Smooth muscle cell (in vitro differentiated cells): ENCODE measurements at regions not wholly inside any gene's neighbourhood (a gene's known extent, or its start where the extent isn't known, plus 50 kb on each side); places are given as distances from the start of the nearest gene placed in this dataset.

Experiments used
- DNase-seq: peaks from one replicate; lab custom pipeline; 2025; ENCODE audit not compliant: unreplicated experiment; lab: John Stamatoyannopoulos, UW
- H2AFZ ChIP-seq: fragments of 200-600 bp; sonication (generic); 2 replicates; pipeline ENCODE4 v1.6.0; 2016; ENCODE audit warnings: antibody characterized with exemption, low read depth, mild to moderate bottlenecking
- H3F3A ChIP-seq: fragments of 200-600 bp; sonication (generic); 2 replicates; pipeline ENCODE4 v1.6.0; 2017; ENCODE audit warnings: antibody characterized with exemption, low read depth
- H3K27ac ChIP-seq: fragments of 200-600 bp; sonication (generic); 2 replicates; pipeline ENCODE4 v1.5.1; 2016; ENCODE audit warnings: low read depth, mild to moderate bottlenecking
- H3K27me3 ChIP-seq: fragments of 200-600 bp; sonication (generic); 2 replicates; pipeline ENCODE4 v1.6.1; 2016; ENCODE audit warnings: low read depth, mild to moderate bottlenecking
- H3K36me3 ChIP-seq: fragments of 200-600 bp; sonication (generic); 2 replicates; pipeline ENCODE4 v1.5.1; 2016; ENCODE audit warnings: low read depth
- H3K4me1 ChIP-seq: fragments of 200-600 bp; sonication (generic); 2 replicates; pipeline ENCODE4 v1.5.1; 2016; ENCODE audit warnings: low read depth
- H3K4me2 ChIP-seq: fragments of 200-600 bp; sonication (generic); 2 replicates; pipeline ENCODE4 v1.6.0; 2016; ENCODE audit warnings: mild to moderate bottlenecking
- H3K4me3 ChIP-seq: fragments of 200-600 bp; sonication (generic); 2 replicates; pipeline ENCODE4 v1.5.1; 2016; ENCODE audit warnings: mild to moderate bottlenecking
- H3K79me2 ChIP-seq: fragments of 200-600 bp; sonication (generic); 2 replicates; pipeline ENCODE4 v1.6.0; 2016; ENCODE audit warnings: low read depth, mild to moderate bottlenecking
- H3K9ac ChIP-seq: fragments of 200-600 bp; sonication (generic); 2 replicates; pipeline ENCODE4 v1.6.0; 2016; ENCODE audit warnings: low read depth
- H3K9me3 ChIP-seq: fragments of 200-600 bp; sonication (generic); replicated peaks from 2 replicates; pipeline ENCODE4 v1.5.1; 2016; ENCODE audit warnings: low read depth
- H4K20me1 ChIP-seq: fragments of 200-600 bp; sonication (generic); 2 replicates; pipeline ENCODE4 v1.6.0; 2016; ENCODE audit warnings: low read depth
- WGBS: methylation state at CpG from one replicate; pipeline ENCODE4 v1.1.7; 2016; ENCODE audit warnings: low lambda C conversion rate; 5-methylcytosine and 5-hydroxymethylcytosine counted together
- TF ChIP-seq, protein P1 (sequence below): fragments of 200-600 bp; sonication (generic); IDR thresholded peaks from 2 replicates; pipeline ENCODE4 v1.5.1; 2017; ENCODE audit warnings: borderline replicate concordance, mild to moderate bottlenecking, antibody characterized with exemption; ENCODE audit not compliant: insufficient read depth, poor library complexity, severe bottlenecking

- no peak overlapping the region for H3K4me2 ChIP-seq
- H3K79me2 ChIP-seq = no peaks in the 10 kb centered on the region
- no peak for DNase-seq
- no peaks in the 10 kb centered on the region for H3K9me3 ChIP-seq
- no peaks in the 10 kb centered on the region for H4K20me1 ChIP-seq
- no peak overlapping the region for H3K4me3 ChIP-seq
- no peaks in the 10 kb centered on the region for H3K36me3 ChIP-seq
- TF ChIP-seq, protein P1, sequence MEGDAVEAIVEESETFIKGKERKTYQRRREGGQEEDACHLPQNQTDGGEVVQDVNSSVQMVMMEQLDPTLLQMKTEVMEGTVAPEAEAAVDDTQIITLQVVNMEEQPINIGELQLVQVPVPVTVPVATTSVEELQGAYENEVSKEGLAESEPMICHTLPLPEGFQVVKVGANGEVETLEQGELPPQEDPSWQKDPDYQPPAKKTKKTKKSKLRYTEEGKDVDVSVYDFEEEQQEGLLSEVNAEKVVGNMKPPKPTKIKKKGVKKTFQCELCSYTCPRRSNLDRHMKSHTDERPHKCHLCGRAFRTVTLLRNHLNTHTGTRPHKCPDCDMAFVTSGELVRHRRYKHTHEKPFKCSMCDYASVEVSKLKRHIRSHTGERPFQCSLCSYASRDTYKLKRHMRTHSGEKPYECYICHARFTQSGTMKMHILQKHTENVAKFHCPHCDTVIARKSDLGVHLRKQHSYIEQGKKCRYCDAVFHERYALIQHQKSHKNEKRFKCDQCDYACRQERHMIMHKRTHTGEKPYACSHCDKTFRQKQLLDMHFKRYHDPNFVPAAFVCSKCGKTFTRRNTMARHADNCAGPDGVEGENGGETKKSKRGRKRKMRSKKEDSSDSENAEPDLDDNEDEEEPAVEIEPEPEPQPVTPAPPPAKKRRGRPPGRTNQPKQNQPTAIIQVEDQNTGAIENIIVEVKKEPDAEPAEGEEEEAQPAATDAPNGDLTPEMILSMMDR = no peak
- H3F3A ChIP-seq = no peaks in the 10 kb centered on the region
- WGBS = 95% methylated on average over 17 of the region's 17 CpGs
- H3K4me1 ChIP-seq = no peaks in the 10 kb centered on the region
- no peaks in the 10 kb centered on the region for H3K27me3 ChIP-seq
- no peak overlapping the region for H2AFZ ChIP-seq
- H3K9ac ChIP-seq = no peak overlapping the region
- no peak overlapping the region for H3K27ac ChIP-seq
These were observed 197.7 kb upstream of the MCTP2 start for GRCh38 chr15:94033683-94034020.

DNA sequence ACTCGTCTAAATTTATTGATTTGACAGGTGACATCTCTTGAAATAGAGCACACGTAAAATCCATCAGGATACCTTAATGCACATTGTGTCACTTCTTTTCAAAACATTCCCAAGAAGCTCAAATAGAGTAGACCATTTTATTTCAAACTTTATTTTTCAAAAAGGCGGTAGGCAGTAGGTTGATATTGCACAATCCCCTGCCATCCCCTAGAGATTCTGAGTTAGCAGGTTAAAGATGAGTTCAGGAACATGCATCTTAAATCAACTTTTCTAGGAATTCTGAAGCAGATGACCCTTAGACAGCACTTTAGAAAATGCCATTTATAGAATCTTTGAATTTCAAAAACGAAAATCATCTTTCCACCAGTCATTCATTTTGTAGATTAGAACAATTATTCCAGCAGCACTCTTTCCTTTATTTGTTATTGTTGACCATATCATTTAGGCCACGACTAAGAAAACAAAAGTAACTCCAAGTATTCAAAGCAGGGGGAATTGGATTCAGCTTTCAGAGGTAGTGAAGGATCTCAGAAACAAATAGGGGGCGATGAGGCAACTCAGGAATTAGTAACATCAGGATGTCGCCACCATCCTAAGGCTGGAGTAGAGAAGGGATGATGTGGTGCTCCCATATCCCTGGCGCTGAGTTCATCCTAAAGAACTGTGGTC is 198.2 kb upstream of the MCTP2 start:
- Histone ChIP-seq H3K4me3 (no peak overlapping the region), H3K4me2 (no peak overlapping the region), H3K36me3 (no peaks in the 10 kb centered on the region), H3K27ac (no peak overlapping the region), H2AFZ (no peak overlapping the region), H3K4me1 (no peaks in the 10 kb centered on the region), H3K79me2 (no peaks in the 10 kb centered on the region), H3F3A (no peaks in the 10 kb centered on the region), H3K9me3 (no peaks in the 10 kb centered on the region), H4K20me1 (no peaks in the 10 kb centered on the region), H3K9ac (no peak overlapping the region), H3K27me3 (no peaks in the 10 kb centered on the region)
- DNase-seq = no peak
- TF ChIP-seq, protein P1 = no peak
- 75% methylated on average over 8 of the region's 8 CpGs for WGBS

GRCh38 chr15:94032571-94032970 is 198.8 kb upstream of the MCTP2 start:
- Histone ChIP-seq H3K9me3 (no peaks in the 10 kb centered on the region), H3K4me2 (no peak overlapping the region), H3K27me3 (no peaks in the 10 kb centered on the region), H3K27ac (no peak overlapping the region), H2AFZ (no peak overlapping the region), H3K36me3 (no peaks in the 10 kb centered on the region), H3F3A (no peaks in the 10 kb centered on the region), H4K20me1 (no peaks in the 10 kb centered on the region), H3K79me2 (no peaks in the 10 kb centered on the region), H3K4me1 (no peaks in the 10 kb centered on the region), H3K9ac (no peak overlapping the region), H3K4me3 (no peak overlapping the region)
- 88% methylated on average over 7 of the region's 7 CpGs for WGBS
- no peak for DNase-seq
- TF ChIP-seq, protein P1 = no peak

DNA sequence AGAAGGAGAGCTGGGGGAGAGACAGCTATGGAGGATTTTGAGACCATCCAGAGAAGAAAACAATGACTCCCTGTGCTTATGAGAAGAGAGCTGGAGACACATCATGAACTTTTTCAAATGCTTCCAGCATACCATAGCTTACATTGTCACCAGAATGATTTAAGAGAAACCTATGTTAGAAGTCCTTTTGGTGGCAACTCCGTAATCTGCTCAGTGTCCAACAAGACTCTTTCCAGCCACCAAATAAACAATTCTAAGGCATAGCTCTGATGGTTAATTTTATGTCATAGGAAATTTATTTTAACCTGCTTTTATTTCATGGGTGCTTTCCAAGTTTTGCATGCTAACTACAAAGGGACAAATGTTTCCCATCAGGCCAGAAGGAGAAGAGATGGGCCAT is 200.3 kb upstream of the MCTP2 start:
- Histone ChIP-seq H3F3A (no peaks in the 10 kb centered on the region), H2AFZ (no peak overlapping the region), H3K27ac (no peak overlapping the region), H3K4me3 (no peak overlapping the region), H3K4me2 (no peak overlapping the region), H3K9me3 (no peaks in the 10 kb centered on the region), H3K27me3 (no peaks in the 10 kb centered on the region), H4K20me1 (no peaks in the 10 kb centered on the region), H3K36me3 (no peaks in the 10 kb centered on the region), H3K4me1 (no peaks in the 10 kb centered on the region), H3K9ac (no peak overlapping the region), H3K79me2 (no peaks in the 10 kb centered on the region)
- TF ChIP-seq, protein P1 = no peak
- DNase-seq = no peak
- 96% methylated on average over 1 of the region's 1 CpG for WGBS
